ENCODE measurements at regions not wholly inside any gene's neighbourhood (a gene's known extent, or its start where the extent isn't known, plus 50 kb on each side); places are given as distances from the start of the nearest gene placed in this dataset.

- TF ChIP-seq ZFX (IDR thresholded peaks at IDR 0.05; ENCODE audit: borderline replicate concordance): no peak
- H3K27ac ChIP-seq: no peak overlapping the region
Observed at GRCh38 chr1:114323959-114324661, 170.4 kb upstream of the SYT6 start.

DNA sequence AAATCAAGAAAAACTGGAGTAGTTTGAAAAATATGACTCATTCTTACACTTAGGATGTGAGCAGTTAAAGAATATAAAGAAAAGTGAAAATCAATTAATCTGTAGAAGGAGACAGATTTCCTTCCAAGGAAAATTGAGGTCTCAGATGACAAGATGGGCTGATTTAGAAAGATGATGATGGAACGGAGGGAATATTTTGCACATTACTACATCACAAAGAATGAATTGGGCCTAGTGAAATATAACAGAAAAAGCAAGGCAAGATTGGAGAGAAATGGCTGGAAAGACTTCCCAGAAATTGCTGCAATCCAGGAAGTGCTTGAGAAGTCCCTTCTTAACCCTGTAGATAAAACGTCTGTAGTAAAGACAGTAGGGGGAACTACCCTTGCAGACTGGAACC is 169.1 kb upstream of the SYT6 start:
- H3K27ac ChIP-seq: no peak overlapping the region
- no peak for TF ChIP-seq ZFX (IDR thresholded peaks at IDR 0.05; ENCODE audit: borderline replicate concordance)
- TF ChIP-seq, protein P1, sequence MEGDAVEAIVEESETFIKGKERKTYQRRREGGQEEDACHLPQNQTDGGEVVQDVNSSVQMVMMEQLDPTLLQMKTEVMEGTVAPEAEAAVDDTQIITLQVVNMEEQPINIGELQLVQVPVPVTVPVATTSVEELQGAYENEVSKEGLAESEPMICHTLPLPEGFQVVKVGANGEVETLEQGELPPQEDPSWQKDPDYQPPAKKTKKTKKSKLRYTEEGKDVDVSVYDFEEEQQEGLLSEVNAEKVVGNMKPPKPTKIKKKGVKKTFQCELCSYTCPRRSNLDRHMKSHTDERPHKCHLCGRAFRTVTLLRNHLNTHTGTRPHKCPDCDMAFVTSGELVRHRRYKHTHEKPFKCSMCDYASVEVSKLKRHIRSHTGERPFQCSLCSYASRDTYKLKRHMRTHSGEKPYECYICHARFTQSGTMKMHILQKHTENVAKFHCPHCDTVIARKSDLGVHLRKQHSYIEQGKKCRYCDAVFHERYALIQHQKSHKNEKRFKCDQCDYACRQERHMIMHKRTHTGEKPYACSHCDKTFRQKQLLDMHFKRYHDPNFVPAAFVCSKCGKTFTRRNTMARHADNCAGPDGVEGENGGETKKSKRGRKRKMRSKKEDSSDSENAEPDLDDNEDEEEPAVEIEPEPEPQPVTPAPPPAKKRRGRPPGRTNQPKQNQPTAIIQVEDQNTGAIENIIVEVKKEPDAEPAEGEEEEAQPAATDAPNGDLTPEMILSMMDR (IDR thresholded peaks at IDR 0.05): no peak

GRCh38 chr1:114322207-114322606 is 168.5 kb upstream of the SYT6 start:
- no peak overlapping the region for H3K27ac ChIP-seq
- TF ChIP-seq ZFX (IDR thresholded peaks at IDR 0.05; ENCODE audit: borderline replicate concordance): no peak
- TF ChIP-seq, protein P1 (IDR thresholded peaks at IDR 0.05): no peak

DNA sequence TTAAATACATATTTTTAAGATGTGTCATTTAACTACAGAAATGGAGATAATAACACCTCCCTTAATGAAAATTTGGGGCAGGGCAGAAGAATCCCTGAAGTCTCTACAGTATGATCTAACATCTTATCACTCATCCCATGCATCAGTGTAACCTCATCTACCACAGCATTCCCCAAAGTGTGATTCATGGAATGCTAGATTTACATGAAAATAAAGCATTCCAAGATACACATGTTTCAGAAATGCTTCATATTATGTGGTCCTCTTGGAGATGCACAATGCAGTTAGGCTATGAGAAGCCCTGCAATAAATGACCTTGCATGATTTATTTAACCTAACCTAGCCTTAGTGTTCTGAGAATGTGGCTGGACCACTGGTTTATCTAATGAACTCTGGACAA is 166.9 kb upstream of the SYT6 start:
- no peak for TF ChIP-seq ZFX (IDR thresholded peaks at IDR 0.05; ENCODE audit: borderline replicate concordance)
- H3K27ac ChIP-seq: no peak overlapping the region

DNA sequence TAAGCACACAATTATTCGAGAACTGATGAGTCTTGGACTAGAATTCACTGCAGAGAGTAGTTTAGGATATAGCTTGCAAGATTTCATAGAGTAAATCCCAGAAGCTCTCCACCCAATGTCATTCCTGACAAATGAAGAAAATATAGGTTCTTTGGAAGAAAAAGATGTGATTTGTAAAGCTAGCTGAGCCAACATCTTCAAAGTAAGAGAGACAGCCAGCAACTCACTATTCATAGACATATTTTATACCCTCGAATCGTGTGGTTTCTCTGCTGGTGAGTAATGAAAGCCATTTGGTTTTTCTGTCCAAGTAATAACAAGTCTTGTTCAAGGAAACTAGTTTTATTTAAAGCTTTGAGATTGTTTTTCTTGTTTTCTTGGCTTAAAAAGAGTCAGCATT is 165.7 kb upstream of the SYT6 start:
- no peak overlapping the region for H3K27ac ChIP-seq
- TF ChIP-seq, protein P1 (IDR thresholded peaks at IDR 0.05): no peak
- TF ChIP-seq ZFX (IDR thresholded peaks at IDR 0.05; ENCODE audit: borderline replicate concordance): no peak

GRCh38 chr1:114318961-114319360 is 165.3 kb upstream of the SYT6 start:
- no peak for TF ChIP-seq ZFX (IDR thresholded peaks at IDR 0.05; ENCODE audit: borderline replicate concordance)
- TF ChIP-seq, protein P1 (IDR thresholded peaks at IDR 0.05): no peak
- H3K27ac ChIP-seq: no peak overlapping the region

GRCh38 chr1:114316204-114316603 is 162.5 kb upstream of the SYT6 start:
- no peak for TF ChIP-seq ZFX (IDR thresholded peaks at IDR 0.05; ENCODE audit: borderline replicate concordance)
- TF ChIP-seq, protein P1 (IDR thresholded peaks at IDR 0.05): peak; percentile 7; the same call in 1 of the 2 replicates
- H3K27ac ChIP-seq: no peak overlapping the region

- TF ChIP-seq, protein P1 (IDR thresholded peaks at IDR 0.05): no peak
- no peak overlapping the region for H3K27ac ChIP-seq
Observed at GRCh38 chr1:114315631-114316030, 162.0 kb upstream of the SYT6 start.

All from 22Rv1 (cell line).